ENCODE measurements at regions not wholly inside any gene's neighbourhood (a gene's known extent, or its start where the extent isn't known, plus 50 kb on each side); places are given as distances from the start of the nearest gene placed in this dataset.

DNA sequence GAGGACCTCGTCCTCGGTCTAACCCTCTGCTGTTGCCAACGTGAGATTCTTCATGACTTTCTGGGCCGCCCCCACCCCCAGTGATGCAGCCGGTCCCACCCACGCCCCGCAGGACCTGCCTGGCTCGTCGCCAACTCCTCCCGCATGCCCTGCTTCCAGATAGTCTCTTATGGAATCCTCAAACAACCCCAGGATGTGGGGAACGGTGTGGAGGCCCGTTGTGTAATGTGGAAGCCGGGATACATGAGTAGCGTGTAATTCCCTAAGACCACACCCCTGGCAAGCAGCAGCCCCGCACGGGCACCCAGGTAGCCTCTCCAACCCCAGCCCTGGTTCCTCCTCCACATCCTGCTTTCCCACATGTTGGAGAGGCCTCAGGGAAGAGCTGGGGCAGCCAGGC, 275.9 kb downstream of the C16orf95 start:
- in situ Hi-C loops (cut with MboI) = no loop called here
- no TSS peak for BruUV-seq (replicated peaks)
- Histone ChIP-seq H3K4me3 (no peak overlapping the region), H4K20me1 (ENCODE audit: control insufficient read depth, insufficient read depth) (no peaks in the 10 kb centered on the region), H3K4me2 (ENCODE audit: control insufficient read depth, insufficient read depth) (no peak overlapping the region), H3K9ac (ENCODE audit: control insufficient read depth, insufficient read depth, low read length) (no peak overlapping the region), H3K9me3 (replicated peaks; ENCODE audit: control insufficient read depth, insufficient read depth, low read length) (no peaks in the 10 kb centered on the region), H3K36me3 (ENCODE audit: control insufficient read depth in 2 of 2, insufficient read depth in 2 of 2, low read length in 1 of 2) (no peaks in the 10 kb centered on the region), H3K27me3 (replicated peaks in 1 of 2; ENCODE audit: control insufficient read depth in 2 of 2, insufficient read depth in 2 of 2, low read length in 1 of 2) (no peaks in the 10 kb centered on the region), H3K4me1 (ENCODE audit: control insufficient read depth, insufficient read depth, low read length) (no peaks in the 10 kb centered on the region), H3K27ac (ENCODE audit: control insufficient read depth, insufficient read depth) (no peak overlapping the region), H3K79me2 (ENCODE audit: control insufficient read depth, insufficient read depth, low read length) (no peaks in the 10 kb centered on the region), H2AFZ (ENCODE audit: control insufficient read depth, low read depth, low read length) (no peak overlapping the region)
- intact Hi-C loops (cut with micrococcal nuclease; ENCODE audit: unreplicated experiment) = no loop called here
- no peak for ATAC-seq
- ChIA-PET POLR2A (no interaction called here), SMC1A (ENCODE audit: uncharacterized antibody, unreplicated experiment) (no interaction called here), RAD21 (ENCODE audit: unreplicated experiment) (no interaction called here), CTCF (no interaction called here)
- DNase-seq (ENCODE audit: low read depth, low spot score) = no peak
- 26% methylated on average over 16 of the region's 16 CpGs for WGBS (ENCODE audit: insufficient coverage, insufficient replicate concordance, low lambda C conversion rate, missing lambda C conversion rate)
- no peak for FAIRE-seq
- TF ChIP-seq SMC3 (IDR thresholded peaks at IDR 0.05; ENCODE audit: borderline replicate concordance, low read length) (no peak), SP1 (IDR thresholded peaks at IDR 0.05; ENCODE audit: low read depth, low read length) (no peak), NR2C1 (IDR thresholded peaks at IDR 0.05) (no peak), CHD2 (IDR thresholded peaks at IDR 0.05; ENCODE audit: borderline replicate concordance, low read depth, low read length) (no peak), EED (IDR thresholded peaks at IDR 0.05; ENCODE audit: low read depth) (no peak), ZSCAN29 (IDR thresholded peaks at IDR 0.05) (no peak), MTA3 (IDR thresholded peaks at IDR 0.05; ENCODE audit: borderline replicate concordance, low read length) (no peak), IRF4 (IDR thresholded peaks at IDR 0.05; ENCODE audit: low read depth, low read length) (no peak), ESRRA (IDR thresholded peaks at IDR 0.05; ENCODE audit: low read length) (no peak), CEBPB (IDR thresholded peaks at IDR 0.05; ENCODE audit: borderline replicate concordance in 1 of 2, low read depth in 2 of 2, low read length in 2 of 2) (no peak), RB1 (IDR thresholded peaks at IDR 0.05; ENCODE audit: borderline replicate concordance) (no peak)
- TF ChIP-seq, protein P1, sequence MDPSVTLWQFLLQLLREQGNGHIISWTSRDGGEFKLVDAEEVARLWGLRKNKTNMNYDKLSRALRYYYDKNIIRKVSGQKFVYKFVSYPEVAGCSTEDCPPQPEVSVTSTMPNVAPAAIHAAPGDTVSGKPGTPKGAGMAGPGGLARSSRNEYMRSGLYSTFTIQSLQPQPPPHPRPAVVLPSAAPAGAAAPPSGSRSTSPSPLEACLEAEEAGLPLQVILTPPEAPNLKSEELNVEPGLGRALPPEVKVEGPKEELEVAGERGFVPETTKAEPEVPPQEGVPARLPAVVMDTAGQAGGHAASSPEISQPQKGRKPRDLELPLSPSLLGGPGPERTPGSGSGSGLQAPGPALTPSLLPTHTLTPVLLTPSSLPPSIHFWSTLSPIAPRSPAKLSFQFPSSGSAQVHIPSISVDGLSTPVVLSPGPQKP (IDR thresholded peaks at IDR 0.05; ENCODE audit: low read depth, low read length) = no peak
- TF ChIP-seq, protein P2, sequence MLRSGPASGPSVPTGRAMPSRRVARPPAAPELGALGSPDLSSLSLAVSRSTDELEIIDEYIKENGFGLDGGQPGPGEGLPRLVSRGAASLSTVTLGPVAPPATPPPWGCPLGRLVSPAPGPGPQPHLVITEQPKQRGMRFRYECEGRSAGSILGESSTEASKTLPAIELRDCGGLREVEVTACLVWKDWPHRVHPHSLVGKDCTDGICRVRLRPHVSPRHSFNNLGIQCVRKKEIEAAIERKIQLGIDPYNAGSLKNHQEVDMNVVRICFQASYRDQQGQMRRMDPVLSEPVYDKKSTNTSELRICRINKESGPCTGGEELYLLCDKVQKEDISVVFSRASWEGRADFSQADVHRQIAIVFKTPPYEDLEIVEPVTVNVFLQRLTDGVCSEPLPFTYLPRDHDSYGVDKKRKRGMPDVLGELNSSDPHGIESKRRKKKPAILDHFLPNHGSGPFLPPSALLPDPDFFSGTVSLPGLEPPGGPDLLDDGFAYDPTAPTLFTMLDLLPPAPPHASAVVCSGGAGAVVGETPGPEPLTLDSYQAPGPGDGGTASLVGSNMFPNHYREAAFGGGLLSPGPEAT (IDR thresholded peaks at IDR 0.05; ENCODE audit: low read depth) = no peak
- TF ChIP-seq, protein P3, sequence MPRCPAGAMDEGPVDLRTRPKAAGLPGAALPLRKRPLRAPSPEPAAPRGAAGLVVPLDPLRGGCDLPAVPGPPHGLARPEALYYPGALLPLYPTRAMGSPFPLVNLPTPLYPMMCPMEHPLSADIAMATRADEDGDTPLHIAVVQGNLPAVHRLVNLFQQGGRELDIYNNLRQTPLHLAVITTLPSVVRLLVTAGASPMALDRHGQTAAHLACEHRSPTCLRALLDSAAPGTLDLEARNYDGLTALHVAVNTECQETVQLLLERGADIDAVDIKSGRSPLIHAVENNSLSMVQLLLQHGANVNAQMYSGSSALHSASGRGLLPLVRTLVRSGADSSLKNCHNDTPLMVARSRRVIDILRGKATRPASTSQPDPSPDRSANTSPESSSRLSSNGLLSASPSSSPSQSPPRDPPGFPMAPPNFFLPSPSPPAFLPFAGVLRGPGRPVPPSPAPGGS (IDR thresholded peaks at IDR 0.05; ENCODE audit: borderline replicate concordance, insufficient read depth, low read depth, low read length, poor library complexity, severe bottlenecking) = no peak
